Duodenal mucosa (tissue), 2 donors: ENCODE measurements at regions not wholly inside any gene's neighbourhood (a gene's known extent, or its start where the extent isn't known, plus 50 kb on each side); places are given as distances from the start of the nearest gene placed in this dataset.
"Not testable (repeated sequence)": the region's sequence is repeated elsewhere in the genome, so short reads cannot be mapped to it uniquely, and the experiment has no call there.

ENCODE experiments used
- H3K27ac ChIP-seq: one replicate; pipeline ENCODE4 v1.7.0; 2013; ENCODE audit warnings: low read depth, low read length
- H3K27me3 ChIP-seq, 2 donors: one replicate each; pipeline ENCODE4 v1.7.0; 2013; ENCODE audit warnings: low read length in 2 of 2, control low read depth in 1 of 2; ENCODE audit not compliant: insufficient read depth in 2 of 2, control insufficient read depth in 1 of 2
- H3K36me3 ChIP-seq, 2 donors: one replicate each; pipeline ENCODE4 v1.7.0; 2013; ENCODE audit warnings: low read length in 2 of 2, control low read depth in 1 of 2; ENCODE audit not compliant: insufficient read depth in 2 of 2, control insufficient read depth in 1 of 2
- H3K4me1 ChIP-seq, 2 donors: one replicate each; pipeline ENCODE4 v1.7.0; 2013; ENCODE audit warnings: low read length in 2 of 2, control low read depth in 1 of 2; ENCODE audit not compliant: insufficient read depth in 2 of 2, control insufficient read depth in 1 of 2
- H3K4me3 ChIP-seq, 2 donors: one replicate each; pipeline ENCODE4 v1.7.0; 2013; ENCODE audit warnings: low read length in 2 of 2, low read depth in 1 of 2
- H3K9ac ChIP-seq, 2 donors: one replicate each; pipeline ENCODE4 v1.7.0; 2013; ENCODE audit warnings: low read length in 2 of 2, low read depth in 1 of 2
- H3K9me3 ChIP-seq, 2 donors: one replicate each; pipeline ENCODE4 v1.7.0; 2013; ENCODE audit warnings: low read length in 2 of 2, control low read depth in 1 of 2; ENCODE audit not compliant: control insufficient read depth in 1 of 2

DNA sequence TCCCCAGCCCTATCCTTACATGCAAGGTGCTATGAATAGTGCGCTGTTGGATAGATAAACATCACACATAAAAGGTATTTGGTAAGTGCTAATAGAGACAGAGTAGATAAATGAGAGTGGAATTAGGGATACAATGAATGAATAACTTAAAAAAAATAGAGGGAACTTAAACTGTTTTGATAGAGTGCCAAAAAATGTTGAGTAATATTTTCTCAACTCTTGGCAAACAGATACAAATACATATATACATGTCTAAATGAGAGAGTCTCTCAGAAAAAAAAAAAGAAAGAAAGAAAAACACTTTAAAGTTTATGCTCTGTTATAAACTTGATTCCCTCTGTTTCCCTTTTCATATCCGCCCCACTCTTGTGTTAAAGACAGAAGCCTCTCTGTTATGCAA, 667.4 kb downstream of the ROBO2 start:
- H3K27ac ChIP-seq: no peak overlapping the region
- H3K4me3 ChIP-seq: no peak overlapping the region
- H3K36me3 ChIP-seq: no peaks in the 10 kb centered on the region
- H3K9me3 ChIP-seq: no peaks in the 10 kb centered on the region
- no peaks in the 10 kb centered on the region for H3K27me3 ChIP-seq
- H3K4me1 ChIP-seq: no peaks in the 10 kb centered on the region
- no peak overlapping the region for H3K9ac ChIP-seq

DNA sequence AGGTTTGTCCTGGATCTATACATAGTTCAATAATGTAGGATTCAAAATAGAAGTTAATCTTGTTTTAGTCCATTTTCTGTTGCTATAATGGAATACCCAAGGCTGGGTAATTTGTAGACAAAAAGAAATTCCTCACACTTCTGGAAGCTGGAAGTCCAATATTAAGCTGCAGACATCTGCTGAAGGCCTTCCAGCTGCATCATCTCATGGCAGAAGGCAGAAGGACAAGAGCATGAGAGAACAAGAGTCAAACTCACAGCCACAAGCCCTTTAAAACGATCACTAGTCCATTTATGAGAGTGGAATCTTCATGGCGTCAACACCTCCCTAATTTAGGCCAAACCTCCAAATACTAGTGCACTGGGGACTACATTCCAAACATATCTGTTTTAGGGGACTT, 669.3 kb downstream of the ROBO2 start:
- Histone ChIP-seq H3K9ac (no peak overlapping the region), H3K9me3 (no peaks in the 10 kb centered on the region), H3K27ac (no peak overlapping the region), H3K27me3 (no peaks in the 10 kb centered on the region), H3K4me1 (no peaks in the 10 kb centered on the region), H3K36me3 (no peaks in the 10 kb centered on the region), H3K4me3 (no peak overlapping the region)

- no peaks in the 10 kb centered on the region for H3K36me3 ChIP-seq
- H3K4me3 ChIP-seq: no peak overlapping the region
- no peaks in the 10 kb centered on the region for H3K9me3 ChIP-seq
- no peak overlapping the region for H3K27ac ChIP-seq
- H3K4me1 ChIP-seq: no peaks in the 10 kb centered on the region
- no peaks in the 10 kb centered on the region for H3K27me3 ChIP-seq
- no peak overlapping the region for H3K9ac ChIP-seq
Measured at GRCh38 chr3:77718311-77718710, 678.4 kb downstream of the ROBO2 start.

DNA sequence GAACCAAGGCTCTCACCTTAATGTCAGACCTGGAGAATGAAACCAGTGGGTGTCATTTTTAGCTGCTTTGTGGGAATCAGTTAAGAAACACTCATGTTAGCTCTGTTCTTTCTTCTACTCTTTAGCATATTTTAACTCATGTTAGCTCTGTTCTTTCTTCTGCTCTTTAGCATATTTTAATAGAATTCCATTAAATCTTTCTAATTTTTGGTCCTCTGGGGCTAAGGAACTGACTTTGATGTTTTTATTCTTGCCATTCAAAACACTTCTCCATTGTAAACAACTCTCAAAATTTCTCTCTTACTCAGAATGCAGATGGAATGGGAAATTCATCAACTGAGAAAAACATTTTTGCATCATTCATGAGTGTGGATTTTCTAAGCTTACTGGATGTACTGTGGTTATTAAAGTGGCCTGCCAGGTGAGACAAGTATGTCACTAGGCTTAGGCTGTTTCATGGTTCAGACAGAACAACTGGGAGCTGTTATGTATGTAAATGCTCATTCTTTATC, 680.6 kb downstream of the ROBO2 start:
- Histone ChIP-seq H3K4me3 (no peak overlapping the region), H3K27ac (no peak overlapping the region), H3K27me3 (no peaks in the 10 kb centered on the region), H3K36me3 (no peaks in the 10 kb centered on the region), H3K4me1 (no peaks in the 10 kb centered on the region), H3K9ac (no peak overlapping the region), H3K9me3 (no peaks in the 10 kb centered on the region)

GRCh38 chr3:77726517-77726916, 686.6 kb downstream of the ROBO2 start:
- Histone ChIP-seq H3K27ac (no peak overlapping the region), H3K9ac (no peak overlapping the region), H3K4me3 (no peak overlapping the region), H3K27me3 (no peaks in the 10 kb centered on the region), H3K9me3 (no peaks in the 10 kb centered on the region), H3K4me1 (no peaks in the 10 kb centered on the region), H3K36me3 (no peaks in the 10 kb centered on the region)

- Histone ChIP-seq H3K27ac (no peak overlapping the region), H3K9ac (no peak overlapping the region)
Measured at GRCh38 chr3:77746048-77746447, 706.1 kb downstream of the ROBO2 start.

DNA sequence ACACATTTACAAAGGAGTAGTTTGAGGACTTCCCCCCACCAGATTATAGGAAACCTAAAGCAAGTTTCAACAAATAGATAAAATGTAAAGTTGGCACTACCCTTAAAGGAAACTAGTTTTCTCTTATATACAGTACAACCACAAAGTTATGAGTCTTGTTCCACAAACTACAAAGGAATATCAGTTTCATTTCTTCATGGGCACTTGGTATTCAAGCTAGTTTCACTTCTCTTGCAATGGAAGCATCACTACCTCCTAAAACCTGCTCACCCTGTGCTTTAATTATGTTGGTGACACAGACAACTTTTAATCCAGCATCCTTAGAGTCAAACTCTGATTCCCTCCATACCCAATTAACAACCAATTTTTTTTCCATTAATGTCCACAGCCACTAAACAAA, 707.0 kb downstream of the ROBO2 start:
- H3K36me3 ChIP-seq: no peaks in the 10 kb centered on the region
- H3K4me3 ChIP-seq: no peak overlapping the region
- no peak overlapping the region for H3K27ac ChIP-seq
- no peaks in the 10 kb centered on the region for H3K27me3 ChIP-seq
- H3K9me3 ChIP-seq: no peaks in the 10 kb centered on the region
- no peak overlapping the region for H3K9ac ChIP-seq
- no peaks in the 10 kb centered on the region for H3K4me1 ChIP-seq

More at GRCh38 chr3:77746048-77746447, 706.1 kb downstream of the ROBO2 start:
- Histone ChIP-seq H3K27me3 (no peaks in the 10 kb centered on the region), H3K4me3 (no peak overlapping the region), H3K9me3 (no peaks in the 10 kb centered on the region), H3K4me1 (no peaks in the 10 kb centered on the region), H3K36me3 (no peaks in the 10 kb centered on the region)

GRCh38 chr3:77756397-77756975, 716.6 kb downstream of the ROBO2 start:
- not testable (repeated sequence) for H3K27ac ChIP-seq, H3K9me3 ChIP-seq, H3K4me1 ChIP-seq, H3K27me3 ChIP-seq, H3K9ac ChIP-seq, H3K36me3 ChIP-seq, H3K4me3 ChIP-seq

GRCh38 chr3:77772459-77772858, 732.6 kb downstream of the ROBO2 start:
- H3K9me3 ChIP-seq: no peaks in the 10 kb centered on the region
- no peak overlapping the region for H3K9ac ChIP-seq
- no peaks in the 10 kb centered on the region for H3K36me3 ChIP-seq
- no peaks in the 10 kb centered on the region for H3K27me3 ChIP-seq
- no peak overlapping the region for H3K27ac ChIP-seq
- no peaks in the 10 kb centered on the region for H3K4me1 ChIP-seq
- H3K4me3 ChIP-seq: no peak overlapping the region

DNA sequence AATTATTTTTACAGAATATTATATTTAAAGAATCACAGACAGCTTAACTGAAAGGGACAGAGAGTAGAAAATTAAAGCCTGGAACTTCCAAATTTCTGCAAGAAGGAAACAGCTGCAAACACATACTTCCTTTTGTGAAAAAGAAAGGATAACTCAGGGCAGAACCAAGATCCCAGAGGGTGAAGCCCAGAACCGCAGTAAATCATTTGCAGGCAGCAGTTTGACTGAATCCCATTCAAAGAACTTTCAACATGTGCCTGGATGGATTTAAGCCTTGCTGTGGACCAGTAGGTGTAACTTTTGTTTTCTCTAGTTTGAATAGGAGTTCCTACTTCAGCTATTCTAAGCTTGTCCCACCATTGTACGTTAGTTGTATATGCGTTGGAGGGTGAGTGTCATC, 733.2 kb downstream of the ROBO2 start:
- Histone ChIP-seq H3K36me3 (no peaks in the 10 kb centered on the region), H3K27ac (no peak overlapping the region), H3K27me3 (no peaks in the 10 kb centered on the region), H3K9ac (no peak overlapping the region), H3K4me3 (no peak overlapping the region), H3K9me3 (no peaks in the 10 kb centered on the region), H3K4me1 (no peaks in the 10 kb centered on the region)
